Activated CD4-positive, alpha-beta T cell treated with anti-CD3 and anti-CD28 coated beads for 36 hours (primary cell): ENCODE measurements at regions not wholly inside any gene's neighbourhood (a gene's known extent, or its start where the extent isn't known, plus 50 kb on each side); places are given as distances from the start of the nearest gene placed in this dataset.

Experiments used
- ATAC-seq: fragments of 200-7000 bp; cut with Tn5 transposase; one replicate; pipeline ENCODE4 v1.10.0; 2021; ENCODE audit warnings: mild to moderate bottlenecking, moderate library complexity
- CTCF ChIA-PET: fragments of 350-600 bp; sonication (Branson Sonifier 250); formaldehyde crosslinking; loops from one replicate; lab custom pipeline; 2021; ENCODE audit warnings: antibody characterized with exemption; lab: Charles Lee
- POLR2A ChIA-PET: fragments of 350-600 bp; sonication (Branson Sonifier 250); formaldehyde crosslinking; loops from one replicate; lab custom pipeline; 2021; ENCODE audit warnings: antibody characterized with exemption, inconsistent platforms; lab: Charles Lee
- DNase-seq: peaks from one replicate; pipeline ENCODE4 v3.0.0-alpha.2; 2020
- H3K27ac Mint-ChIP-seq: one replicate; pipeline ENCODE4 v1.8.0; 2021; ENCODE audit warnings: mixed read lengths
- H3K27me3 Mint-ChIP-seq: one replicate; pipeline ENCODE4 v1.8.0; 2021; ENCODE audit warnings: mixed read lengths
- H3K36me3 Mint-ChIP-seq: one replicate; pipeline ENCODE4 v1.8.0; 2021; ENCODE audit warnings: low read depth, mixed read lengths
- H3K4me1 Mint-ChIP-seq: one replicate; pipeline ENCODE4 v1.8.0; 2021; ENCODE audit warnings: mixed read lengths
- H3K4me3 Mint-ChIP-seq: one replicate; pipeline ENCODE4 v1.8.0; 2021; ENCODE audit warnings: mild to moderate bottlenecking, moderate library complexity, mixed read lengths
- H3K9me3 Mint-ChIP-seq: one replicate; pipeline ENCODE4 v1.8.0; 2021; ENCODE audit warnings: low read depth, mixed read lengths
- intact Hi-C, 2 experiments: fragments of 100-400 bp; cut with DNase I in 1 of 2; cut with micrococcal nuclease in 1 of 2; formaldehyde crosslinking; loops; one replicate each; pipeline versions ENCODE4 v1.14.2 to v1.15.1; 2022 to 2024; cut with DNase I, micrococcal nuclease

DNA sequence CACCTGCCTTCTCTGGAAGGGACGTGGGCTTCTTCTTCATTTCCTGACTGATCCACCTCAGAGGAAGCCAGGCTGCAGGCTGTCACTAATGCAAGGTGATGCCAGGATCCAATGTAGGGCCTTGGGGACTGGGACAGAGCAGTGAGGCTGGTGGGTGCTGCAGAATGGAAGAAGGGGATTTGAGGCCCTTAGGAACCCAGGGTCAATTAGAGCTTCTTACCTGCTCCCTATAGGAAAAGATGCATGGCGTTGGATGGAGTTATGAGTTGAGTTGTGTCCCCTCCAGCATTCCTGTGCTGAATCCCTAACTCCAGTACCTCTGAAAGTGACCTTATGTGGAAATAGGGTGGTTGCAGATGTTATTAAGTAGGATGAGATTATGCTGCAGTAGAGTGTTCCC lies 190.4 kb downstream of the MIAT start:
- no peak overlapping the region for H3K27ac Mint-ChIP-seq
- CTCF ChIA-PET, result interaction anchor here (1.4 kb wide), 1 partner anchor 16 kb away, joined by 4 read pairs; no protein-coding TSS in a partner anchor

DNA sequence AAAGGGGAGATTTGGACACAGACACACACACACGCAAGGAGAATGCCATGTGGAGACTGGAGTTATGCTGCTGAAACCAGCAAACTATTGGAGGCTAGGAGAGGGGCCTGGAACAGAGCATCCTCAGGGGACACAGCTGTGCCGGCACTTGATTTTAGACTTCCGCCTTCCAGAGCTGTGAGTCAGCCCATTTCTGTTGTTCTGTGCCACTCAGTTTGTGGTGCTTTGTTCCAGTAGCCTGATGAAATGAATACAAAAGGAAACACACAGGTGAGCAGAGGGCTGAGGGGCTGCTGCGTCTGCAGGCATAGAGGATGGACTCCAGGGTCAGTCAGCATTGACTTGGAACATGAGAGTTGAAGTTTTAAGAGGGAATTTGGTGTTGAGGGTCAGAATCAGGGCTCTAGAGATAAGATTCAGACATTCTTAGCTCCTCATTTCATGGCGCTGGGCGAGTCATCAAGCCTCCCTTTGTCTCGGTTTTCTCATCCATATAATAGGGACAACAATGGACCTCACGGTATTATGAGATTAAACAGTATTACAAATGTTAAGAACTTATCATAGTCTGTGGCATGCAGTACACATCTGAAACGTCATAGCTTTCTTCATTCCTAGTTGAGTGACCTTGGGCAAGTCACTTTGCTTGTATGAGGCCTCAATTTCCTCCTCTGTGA lies 191.0 kb downstream of the MIAT start:
- ChIA-PET CTCF (interaction anchor here (0.6 to 1.4 kb wide), 3 partner anchors 13 to 24 kb away, joined by 3 to 5 read pairs (median 4); no protein-coding TSS in a partner anchor), POLR2A (no interaction called here)
- no peak overlapping the region for H3K27ac Mint-ChIP-seq
- H3K27me3 Mint-ChIP-seq, result no peaks in the 10 kb centered on the region
- no peaks in the 10 kb centered on the region for H3K36me3 Mint-ChIP-seq
- intact Hi-C loops, result no loop called here
- no peaks in the 10 kb centered on the region for H3K4me1 Mint-ChIP-seq
- no peaks in the 10 kb centered on the region for H3K9me3 Mint-ChIP-seq
- no peak for DNase-seq
- no peak overlapping the region for H3K4me3 Mint-ChIP-seq
- no peak for ATAC-seq

More for the DNA sequence above, 190.4 kb downstream of the MIAT start:
- no peaks in the 10 kb centered on the region for H3K9me3 Mint-ChIP-seq
- POLR2A ChIA-PET, result no interaction called here
- ATAC-seq, result no peak
- intact Hi-C loops, result no loop called here
- no peak for DNase-seq
- no peak overlapping the region for H3K4me3 Mint-ChIP-seq
- H3K4me1 Mint-ChIP-seq, result no peaks in the 10 kb centered on the region
- H3K36me3 Mint-ChIP-seq, result no peaks in the 10 kb centered on the region
- no peaks in the 10 kb centered on the region for H3K27me3 Mint-ChIP-seq

DNA sequence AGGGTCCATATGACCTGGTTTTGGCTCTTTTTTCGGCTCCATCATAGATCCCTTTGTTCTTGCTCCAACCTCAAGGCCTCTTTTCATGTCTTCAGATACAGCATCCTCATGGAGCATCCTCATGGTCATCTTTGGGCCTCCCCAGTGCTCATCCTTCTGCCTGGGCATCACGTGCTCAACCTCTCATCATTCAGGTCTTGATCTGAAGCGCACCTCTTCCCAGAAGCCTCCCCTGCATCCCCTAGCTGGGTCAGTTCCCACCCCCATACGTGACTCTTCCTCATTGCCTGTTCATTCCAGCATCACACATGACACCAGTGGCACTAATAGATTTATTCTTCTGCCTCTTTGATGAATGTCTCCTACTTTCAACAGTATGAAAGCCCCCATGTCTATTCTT lies 192.2 kb downstream of the MIAT start:
- POLR2A ChIA-PET, result no interaction called here
- CTCF ChIA-PET, result no interaction called here
- Mint-ChIP-seq H3K4me1 (no peaks in the 10 kb centered on the region), H3K4me3 (no peak overlapping the region), H3K27ac (no peak overlapping the region), H3K36me3 (no peaks in the 10 kb centered on the region), H3K9me3 (no peaks in the 10 kb centered on the region), H3K27me3 (no peaks in the 10 kb centered on the region)
- intact Hi-C loops, result no loop called here
- DNase-seq (no peak), ATAC-seq (no peak)

DNA sequence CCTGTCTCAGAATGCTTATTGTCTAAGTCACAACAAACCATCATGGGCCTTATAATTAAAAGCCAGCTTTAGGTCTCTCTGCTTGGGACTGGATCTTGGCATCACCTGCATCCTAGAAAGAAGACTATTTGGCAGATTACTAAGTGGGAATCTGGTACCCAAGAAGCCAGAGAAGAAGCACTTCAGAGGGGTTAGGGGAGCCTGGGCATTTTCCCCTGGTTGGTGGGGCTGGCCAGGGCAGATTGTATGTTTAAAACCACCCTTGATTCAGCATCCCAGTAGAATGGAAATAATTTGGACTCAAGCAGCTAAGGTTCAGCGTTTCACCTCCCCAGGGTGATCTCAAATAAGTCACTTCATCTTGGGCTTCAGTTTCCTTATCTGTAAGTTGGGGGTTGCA lies 193.7 kb downstream of the MIAT start:
- CTCF ChIA-PET, result interaction anchor here (0.7 kb wide), 1 partner anchor 391 kb away, joined by 3 read pairs; no protein-coding TSS in a partner anchor
- Mint-ChIP-seq H3K9me3 (no peaks in the 10 kb centered on the region), H3K27ac (no peak overlapping the region), H3K36me3 (no peaks in the 10 kb centered on the region), H3K4me3 (no peak overlapping the region), H3K4me1 (no peaks in the 10 kb centered on the region), H3K27me3 (no peaks in the 10 kb centered on the region)
- ATAC-seq (no peak), DNase-seq (no peak)
- POLR2A ChIA-PET, result interaction anchor here (0.5 kb wide), 1 partner anchor 88 kb away, joined by 3 read pairs; no protein-coding TSS in a partner anchor
- intact Hi-C loops, result no loop called here

DNA sequence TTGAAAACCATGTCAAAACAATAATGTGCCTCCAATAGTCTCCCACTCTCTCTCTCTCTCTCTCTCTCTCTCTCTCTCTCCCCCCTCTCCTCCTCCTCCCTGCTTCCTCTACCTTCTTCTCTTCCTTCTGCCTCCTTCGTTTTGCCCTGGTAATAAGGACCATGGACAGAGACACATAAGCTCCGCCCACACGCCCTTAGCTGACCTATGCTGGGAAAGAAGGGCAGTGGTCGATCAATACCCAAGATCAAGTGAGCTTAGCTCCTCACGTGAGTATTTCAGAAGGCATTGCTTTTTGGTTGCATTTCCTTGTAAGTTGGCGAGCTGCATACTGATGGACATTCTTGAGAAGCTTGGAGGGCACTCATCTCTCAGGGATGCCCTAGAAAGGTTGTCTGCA lies 194.8 kb downstream of the MIAT start:
- CTCF ChIA-PET, result interaction anchor here (0.8 kb wide), 1 partner anchor 18 kb away, joined by 4 read pairs; no protein-coding TSS in a partner anchor
- no peaks in the 10 kb centered on the region for H3K4me1 Mint-ChIP-seq
- POLR2A ChIA-PET, result no interaction called here

DNA sequence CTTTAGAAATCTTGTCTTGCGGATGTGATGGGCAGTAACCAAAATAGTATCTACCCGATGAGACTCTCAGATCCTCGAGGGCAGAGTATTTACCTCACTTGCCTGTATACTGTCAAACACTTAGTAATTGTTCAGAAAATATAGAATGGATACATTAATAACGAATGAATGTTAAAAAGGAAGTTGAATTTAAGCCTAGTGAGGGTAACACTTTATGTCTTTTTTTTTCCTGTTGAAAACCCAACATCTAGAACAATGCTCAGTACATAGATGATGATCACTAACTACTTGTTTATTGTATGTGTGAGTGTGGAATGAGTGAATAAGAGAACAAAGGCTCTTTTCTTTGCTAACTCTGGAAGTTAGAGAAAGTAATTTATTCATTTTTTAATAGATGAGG lies 195.7 kb downstream of the MIAT start:
- Mint-ChIP-seq H3K27me3 (no peaks in the 10 kb centered on the region), H3K4me3 (no peak overlapping the region), H3K4me1 (no peaks in the 10 kb centered on the region), H3K9me3 (no peaks in the 10 kb centered on the region), H3K36me3 (no peaks in the 10 kb centered on the region), H3K27ac (no peak overlapping the region)
- intact Hi-C loops, result no loop called here
- DNase-seq (no peak), ATAC-seq (no peak)
- POLR2A ChIA-PET, result no interaction called here
- CTCF ChIA-PET, result no interaction called here

More for the DNA sequence above, 194.8 kb downstream of the MIAT start:
- no peak overlapping the region for H3K4me3 Mint-ChIP-seq
- no peak for DNase-seq
- no peak overlapping the region for H3K27ac Mint-ChIP-seq
- ATAC-seq, result no peak
- no peaks in the 10 kb centered on the region for H3K27me3 Mint-ChIP-seq
- intact Hi-C loops, result no loop called here
- H3K9me3 Mint-ChIP-seq, result no peaks in the 10 kb centered on the region
- H3K36me3 Mint-ChIP-seq, result no peaks in the 10 kb centered on the region

DNA sequence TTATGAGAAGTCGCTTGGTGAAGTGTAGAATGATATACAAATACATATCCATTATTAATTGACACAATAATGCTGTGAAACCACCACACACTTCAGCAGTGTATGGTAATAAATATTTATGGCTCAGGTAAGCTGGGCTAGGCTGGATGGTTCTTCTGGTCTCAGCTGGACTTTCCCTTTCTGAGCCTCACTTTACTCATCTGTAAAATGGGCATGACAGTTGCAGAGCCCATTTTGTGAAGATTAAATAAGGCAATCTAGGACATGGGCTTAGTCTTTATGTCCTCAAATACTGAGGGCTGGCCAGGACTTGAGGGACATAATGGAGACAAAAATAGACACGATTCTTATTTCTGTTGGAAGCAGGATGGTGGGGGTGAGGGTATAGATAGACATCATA lies 196.1 kb downstream of the MIAT start:
- intact Hi-C loops, result no loop called here
- no peaks in the 10 kb centered on the region for H3K36me3 Mint-ChIP-seq
- no peaks in the 10 kb centered on the region for H3K27me3 Mint-ChIP-seq
- H3K9me3 Mint-ChIP-seq, result no peaks in the 10 kb centered on the region
- CTCF ChIA-PET, result no interaction called here
- POLR2A ChIA-PET, result no interaction called here
- H3K4me3 Mint-ChIP-seq, result no peak overlapping the region
- DNase-seq (no peak), ATAC-seq (no peak)
- no peaks in the 10 kb centered on the region for H3K4me1 Mint-ChIP-seq
- H3K27ac Mint-ChIP-seq, result no peak overlapping the region

DNA sequence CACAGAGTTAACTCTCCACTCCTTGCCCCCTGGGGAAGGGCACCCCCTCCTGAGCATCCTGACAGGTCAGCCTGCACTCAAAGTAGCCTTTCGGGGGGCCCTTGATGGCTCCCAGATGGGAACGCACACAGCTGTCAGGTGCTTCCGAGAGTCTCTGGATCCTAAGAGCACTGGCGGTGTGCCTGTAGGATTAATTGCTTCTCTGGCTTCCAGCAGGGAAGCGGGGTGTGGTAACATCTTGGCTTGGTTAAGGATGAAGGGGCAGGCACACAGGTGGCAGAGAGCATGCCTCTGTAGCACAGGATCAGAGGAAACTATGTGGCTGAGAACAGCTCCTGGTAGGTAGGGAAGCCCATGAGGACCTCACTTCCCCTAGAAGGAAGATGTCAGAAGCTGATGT lies 199.8 kb downstream of the MIAT start:
- DNase-seq, result no peak
- POLR2A ChIA-PET, result no interaction called here
- Mint-ChIP-seq H3K9me3 (no peaks in the 10 kb centered on the region), H3K4me3 (no peak overlapping the region), H3K36me3 (no peaks in the 10 kb centered on the region), H3K27ac (no peak overlapping the region), H3K4me1 (no peaks in the 10 kb centered on the region), H3K27me3 (no peaks in the 10 kb centered on the region)
- intact Hi-C loops, result no loop called here
- no peak for ATAC-seq
- CTCF ChIA-PET, result interaction anchor here (0.7 kb wide), 1 partner anchor 54 kb away, joined by 3 read pairs; no protein-coding TSS in a partner anchor

DNA sequence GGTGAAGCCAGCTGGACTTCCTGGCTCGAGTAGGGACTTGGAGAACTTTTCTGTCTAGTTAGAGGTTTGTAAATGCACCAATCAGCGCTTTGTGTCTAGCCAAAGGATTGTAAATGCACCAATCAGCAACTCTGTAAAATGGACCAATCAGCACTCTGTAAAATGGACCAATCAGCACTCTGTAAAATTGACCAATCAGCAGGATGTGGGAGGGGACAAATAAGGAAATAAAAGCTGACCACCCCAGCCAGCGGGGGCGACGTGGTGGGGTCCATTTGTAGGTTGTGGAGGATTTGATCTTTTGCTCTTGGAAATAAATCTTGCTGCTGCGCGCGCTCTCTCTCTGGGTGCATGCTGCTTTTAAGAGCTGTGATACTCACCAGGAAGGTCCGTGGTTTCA lies 202.9 kb downstream of the MIAT start:
- Mint-ChIP-seq H3K9me3 (no peaks in the 10 kb centered on the region), H3K27me3 (no peaks in the 10 kb centered on the region), H3K4me1 (no peaks in the 10 kb centered on the region), H3K36me3 (peaks cover 8% of the 10 kb centered on the region), H3K4me3 (no peak overlapping the region), H3K27ac (no peak overlapping the region)
- ATAC-seq (no peak), DNase-seq (no peak)
- ChIA-PET CTCF (no interaction called here), POLR2A (interaction anchor here (0.6 kb wide), 1 partner anchor 112 kb away, joined by 3 read pairs; no protein-coding TSS in a partner anchor)
- intact Hi-C loops, result no loop called here

DNA sequence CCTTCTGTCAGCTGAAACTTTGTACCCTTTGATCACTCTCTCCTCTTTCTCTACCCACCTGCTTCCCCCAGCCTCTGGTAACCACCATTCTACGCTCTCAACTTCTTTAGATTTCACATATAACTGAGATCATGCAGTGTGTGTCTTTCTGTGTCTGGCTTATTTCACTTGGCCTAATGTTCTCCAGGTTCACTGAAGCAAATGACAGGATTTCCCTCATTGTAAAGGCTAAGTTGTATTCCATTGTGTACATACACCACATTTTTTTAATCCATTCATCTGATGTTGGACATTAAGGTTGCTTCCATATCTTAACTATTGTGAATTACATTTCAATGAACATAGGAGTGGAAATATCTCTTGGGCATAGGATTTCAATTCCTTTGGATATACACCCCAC lies 207.6 kb downstream of the MIAT start:
- CTCF ChIA-PET, result interaction anchor here (0.6 to 0.7 kb wide), 3 partner anchors 9 to 294 kb away, joined by 3 read pairs; partner anchors contain the start of gene MIAT

DNA sequence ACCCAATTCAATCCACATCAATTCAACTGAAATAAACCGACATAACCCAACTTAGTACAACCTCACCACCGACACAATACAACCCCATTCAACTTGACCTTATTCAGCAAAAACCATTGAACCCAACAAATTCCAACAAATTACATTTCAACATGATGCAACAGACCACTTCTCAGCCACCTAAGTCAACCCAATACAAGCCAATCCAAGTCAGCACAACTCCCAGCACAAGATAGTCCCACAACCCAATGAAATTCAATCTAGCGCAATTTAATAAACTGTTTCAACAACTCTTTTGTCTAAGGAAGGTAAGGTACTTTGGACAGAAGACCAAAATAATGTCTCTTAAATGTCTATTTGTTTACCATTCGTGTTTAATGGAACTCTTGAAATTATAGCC lies 226.0 kb downstream of the MIAT start:
- Mint-ChIP-seq H3K4me1 (no peaks in the 10 kb centered on the region), H3K27ac (no peak overlapping the region), H3K27me3 (no peaks in the 10 kb centered on the region), H3K9me3 (no peaks in the 10 kb centered on the region), H3K36me3 (peaks cover 3% of the 10 kb centered on the region), H3K4me3 (no peak overlapping the region)
- POLR2A ChIA-PET, result no interaction called here
- ATAC-seq (no peak), DNase-seq (no peak)
- intact Hi-C loops, result no loop called here
- CTCF ChIA-PET, result interaction anchor here (0.7 kb wide), 1 partner anchor 344 kb away, joined by 3 read pairs; no protein-coding TSS in a partner anchor

More for the DNA sequence above, 207.6 kb downstream of the MIAT start:
- Mint-ChIP-seq H3K9me3 (peaks cover 1% of the 10 kb centered on the region), H3K36me3 (peaks cover 32% of the 10 kb centered on the region), H3K4me1 (no peaks in the 10 kb centered on the region), H3K27ac (no peak overlapping the region), H3K4me3 (no peak overlapping the region), H3K27me3 (no peaks in the 10 kb centered on the region)
- ATAC-seq, result no peak
- intact Hi-C loops, result no loop called here
- no peak for DNase-seq
- POLR2A ChIA-PET, result no interaction called here

DNA sequence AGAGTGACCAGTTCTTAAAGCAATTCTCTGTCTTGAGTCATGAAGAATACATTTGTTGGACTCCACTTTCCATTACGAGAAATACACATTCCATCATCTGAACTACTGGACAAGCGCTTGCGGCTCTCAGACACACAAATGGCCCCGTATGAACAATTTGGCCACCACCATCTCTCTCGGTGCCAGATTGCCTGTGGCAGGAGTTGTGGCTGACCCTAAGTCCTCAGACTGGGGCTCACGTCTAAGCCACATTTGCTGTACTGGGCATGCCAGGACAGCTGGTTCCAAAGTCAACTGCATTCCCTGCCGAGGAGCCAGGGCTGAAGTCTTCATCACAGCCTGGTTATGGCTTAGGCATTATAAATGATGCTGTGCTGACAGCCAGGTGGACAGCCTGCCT lies 227.5 kb downstream of the MIAT start:
- Mint-ChIP-seq H3K9me3 (no peaks in the 10 kb centered on the region), H3K36me3 (peaks cover 3% of the 10 kb centered on the region), H3K27me3 (no peaks in the 10 kb centered on the region), H3K27ac (no peak overlapping the region), H3K4me1 (no peaks in the 10 kb centered on the region), H3K4me3 (no peak overlapping the region)
- intact Hi-C loops, result no loop called here
- no peak for DNase-seq
- POLR2A ChIA-PET, result no interaction called here
- ATAC-seq, result no peak
- CTCF ChIA-PET, result interaction anchor here (1.1 kb wide), 1 partner anchor 10 kb away, joined by 4 read pairs; no protein-coding TSS in a partner anchor
